ENCODE measurements at regions not wholly inside any gene's neighbourhood (a gene's known extent, or its start where the extent isn't known, plus 50 kb on each side); places are given as distances from the start of the nearest gene placed in this dataset.

DNA sequence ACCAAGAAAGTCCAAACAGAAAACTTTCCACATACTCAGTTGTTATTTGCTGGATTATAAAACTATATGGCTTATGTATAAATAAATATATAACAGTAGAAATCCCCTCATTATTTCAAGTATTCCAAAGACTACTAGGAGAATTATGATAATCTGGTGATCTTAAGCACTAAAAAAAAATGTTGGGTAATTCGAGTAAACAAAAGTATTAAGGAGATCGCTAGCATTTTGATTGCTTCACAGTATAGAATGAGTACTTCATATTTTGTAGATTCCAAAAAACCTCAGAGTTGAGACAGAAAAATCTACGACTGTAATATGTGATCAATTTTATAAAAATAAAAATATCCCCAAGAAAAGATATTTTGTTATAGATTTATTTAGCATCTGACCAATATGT lies 236.4 kb upstream of the TENT5A start:
- no peaks in the 10 kb centered on the region for H3K79me2 ChIP-seq (ENCODE audit: low read length)
- H3K36me3 ChIP-seq (replicated peaks; ENCODE audit: low read depth, low read length) = no peaks in the 10 kb centered on the region
- no peak overlapping the region for H3K9ac ChIP-seq (ENCODE audit: low read length)
- TF ChIP-seq EZH2phosphoT487 (IDR thresholded peaks at IDR 0.05; ENCODE audit: low read depth) = no peak
- TF ChIP-seq, protein P1, sequence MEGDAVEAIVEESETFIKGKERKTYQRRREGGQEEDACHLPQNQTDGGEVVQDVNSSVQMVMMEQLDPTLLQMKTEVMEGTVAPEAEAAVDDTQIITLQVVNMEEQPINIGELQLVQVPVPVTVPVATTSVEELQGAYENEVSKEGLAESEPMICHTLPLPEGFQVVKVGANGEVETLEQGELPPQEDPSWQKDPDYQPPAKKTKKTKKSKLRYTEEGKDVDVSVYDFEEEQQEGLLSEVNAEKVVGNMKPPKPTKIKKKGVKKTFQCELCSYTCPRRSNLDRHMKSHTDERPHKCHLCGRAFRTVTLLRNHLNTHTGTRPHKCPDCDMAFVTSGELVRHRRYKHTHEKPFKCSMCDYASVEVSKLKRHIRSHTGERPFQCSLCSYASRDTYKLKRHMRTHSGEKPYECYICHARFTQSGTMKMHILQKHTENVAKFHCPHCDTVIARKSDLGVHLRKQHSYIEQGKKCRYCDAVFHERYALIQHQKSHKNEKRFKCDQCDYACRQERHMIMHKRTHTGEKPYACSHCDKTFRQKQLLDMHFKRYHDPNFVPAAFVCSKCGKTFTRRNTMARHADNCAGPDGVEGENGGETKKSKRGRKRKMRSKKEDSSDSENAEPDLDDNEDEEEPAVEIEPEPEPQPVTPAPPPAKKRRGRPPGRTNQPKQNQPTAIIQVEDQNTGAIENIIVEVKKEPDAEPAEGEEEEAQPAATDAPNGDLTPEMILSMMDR (IDR thresholded peaks at IDR 0.05; ENCODE audit: low read depth, low read length) = no peak
- H3K9me3 ChIP-seq (ENCODE audit: insufficient read depth, low read length) = no peaks in the 10 kb centered on the region
- H4K20me1 ChIP-seq (ENCODE audit: insufficient read depth, low read length) = no peaks in the 10 kb centered on the region
- H3K27ac ChIP-seq (ENCODE audit: low read length) = no peak overlapping the region
- peaks cover 8% of the 10 kb centered on the region for H3K4me1 ChIP-seq (ENCODE audit: low read length)
- no peak overlapping the region for H3K4me2 ChIP-seq (ENCODE audit: low read length)
- H3K27me3 ChIP-seq (ENCODE audit: low read depth, low read length) = no peaks in the 10 kb centered on the region
- H3K4me3 ChIP-seq (ENCODE audit: low read length) = no peak overlapping the region
- no peak overlapping the region for H2AFZ ChIP-seq (ENCODE audit: low read depth, low read length)

DNA sequence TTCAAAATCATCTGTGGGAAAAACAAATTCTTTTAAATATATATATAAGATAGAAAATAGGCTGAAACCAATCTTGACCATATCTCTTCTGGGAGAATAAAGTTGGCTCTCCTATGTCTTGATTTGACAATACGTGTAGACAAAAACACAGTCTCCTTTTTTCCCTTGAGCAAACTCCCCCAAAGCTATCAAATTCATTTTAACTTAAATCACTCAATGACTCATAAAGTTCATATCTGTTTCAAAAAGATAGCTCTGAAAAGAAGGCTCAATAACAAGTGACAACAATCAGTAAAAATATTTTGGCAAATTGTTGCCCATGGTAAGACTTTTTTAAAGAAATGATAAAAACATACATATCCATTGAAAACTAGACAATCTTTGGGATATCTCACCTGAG lies 236.0 kb upstream of the TENT5A start:
- peaks cover 8% of the 10 kb centered on the region for H3K4me1 ChIP-seq (ENCODE audit: low read length)
- H3K9ac ChIP-seq (ENCODE audit: low read length) = no peak overlapping the region
- TF ChIP-seq, protein P1 (IDR thresholded peaks at IDR 0.05; ENCODE audit: low read depth, low read length) = no peak
- TF ChIP-seq EZH2phosphoT487 (IDR thresholded peaks at IDR 0.05; ENCODE audit: low read depth) = no peak
- H3K79me2 ChIP-seq (ENCODE audit: low read length) = no peaks in the 10 kb centered on the region
- H4K20me1 ChIP-seq (ENCODE audit: insufficient read depth, low read length) = no peaks in the 10 kb centered on the region
- H3K4me2 ChIP-seq (ENCODE audit: low read length) = no peak overlapping the region
- H3K4me3 ChIP-seq (ENCODE audit: low read length) = no peak overlapping the region
- H3K9me3 ChIP-seq (ENCODE audit: insufficient read depth, low read length) = no peaks in the 10 kb centered on the region
- no peaks in the 10 kb centered on the region for H3K36me3 ChIP-seq (replicated peaks; ENCODE audit: low read depth, low read length)
- H2AFZ ChIP-seq (ENCODE audit: low read depth, low read length) = no peak overlapping the region
- no peaks in the 10 kb centered on the region for H3K27me3 ChIP-seq (ENCODE audit: low read depth, low read length)
- H3K27ac ChIP-seq (ENCODE audit: low read length) = no peak overlapping the region

DNA sequence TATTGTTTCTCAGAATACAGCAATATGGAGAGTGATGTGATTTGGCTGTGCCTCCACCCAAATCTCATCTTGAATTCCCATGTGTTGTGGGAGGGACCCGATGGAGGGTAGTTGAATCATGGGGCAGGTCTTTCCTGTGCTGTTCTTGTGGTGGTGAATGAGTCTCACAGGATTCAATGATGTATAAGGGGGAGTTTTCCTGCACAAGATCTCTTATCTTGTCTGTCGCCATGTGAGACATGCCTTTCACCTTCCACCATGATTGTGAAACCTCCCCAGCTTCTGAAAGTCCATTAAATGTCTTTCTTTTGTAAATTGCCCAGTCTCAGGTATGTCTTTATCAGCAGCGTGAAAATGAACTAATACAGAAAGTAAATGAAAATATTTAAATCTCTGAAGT lies 234.8 kb upstream of the TENT5A start:
- no peaks in the 10 kb centered on the region for H3K79me2 ChIP-seq (ENCODE audit: low read length)
- H3K4me2 ChIP-seq (ENCODE audit: low read length) = no peak overlapping the region
- H3K27ac ChIP-seq (ENCODE audit: low read length) = no peak overlapping the region
- no peaks in the 10 kb centered on the region for H3K36me3 ChIP-seq (replicated peaks; ENCODE audit: low read depth, low read length)
- H3K4me1 ChIP-seq (ENCODE audit: low read length) = peaks cover 8% of the 10 kb centered on the region
- H3K9ac ChIP-seq (ENCODE audit: low read length) = no peak overlapping the region
- no peak overlapping the region for H3K4me3 ChIP-seq (ENCODE audit: low read length)
- no peak overlapping the region for H2AFZ ChIP-seq (ENCODE audit: low read depth, low read length)
- no peaks in the 10 kb centered on the region for H3K27me3 ChIP-seq (ENCODE audit: low read depth, low read length)
- H3K9me3 ChIP-seq (ENCODE audit: insufficient read depth, low read length) = no peaks in the 10 kb centered on the region
- TF ChIP-seq EZH2phosphoT487 (IDR thresholded peaks at IDR 0.05; ENCODE audit: low read depth) = no peak
- TF ChIP-seq, protein P1 (IDR thresholded peaks at IDR 0.05; ENCODE audit: low read depth, low read length) = no peak
- no peaks in the 10 kb centered on the region for H4K20me1 ChIP-seq (ENCODE audit: insufficient read depth, low read length)

DNA sequence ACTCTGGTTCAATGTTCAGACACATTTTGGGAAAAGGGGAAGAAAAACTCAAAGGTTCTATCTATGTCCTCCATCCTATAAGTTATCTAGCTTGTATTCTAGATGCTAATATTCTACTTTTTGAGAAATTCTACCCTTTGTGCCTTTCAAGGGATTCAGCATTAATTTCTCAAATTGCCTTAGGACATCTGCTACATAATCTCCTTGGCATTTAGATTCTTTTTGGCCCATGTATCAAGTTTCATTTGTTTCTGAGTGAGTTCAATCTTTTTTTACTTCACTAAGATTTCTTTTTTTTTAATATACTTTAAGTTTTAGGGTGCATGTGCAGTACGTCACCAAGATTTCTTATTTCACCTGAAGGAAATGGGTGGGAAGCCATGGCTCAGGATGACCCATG lies 232.7 kb upstream of the TENT5A start:
- no peaks in the 10 kb centered on the region for H3K9me3 ChIP-seq (ENCODE audit: insufficient read depth, low read length)
- no peak overlapping the region for H3K4me3 ChIP-seq (ENCODE audit: low read length)
- H3K27ac ChIP-seq (ENCODE audit: low read length) = no peak overlapping the region
- no peaks in the 10 kb centered on the region for H3K27me3 ChIP-seq (ENCODE audit: low read depth, low read length)
- TF ChIP-seq, protein P1 (IDR thresholded peaks at IDR 0.05; ENCODE audit: low read depth, low read length) = no peak
- TF ChIP-seq EZH2phosphoT487 (IDR thresholded peaks at IDR 0.05; ENCODE audit: low read depth) = no peak
- H3K36me3 ChIP-seq (replicated peaks; ENCODE audit: low read depth, low read length) = no peaks in the 10 kb centered on the region
- no peak overlapping the region for H3K4me2 ChIP-seq (ENCODE audit: low read length)
- H3K9ac ChIP-seq (ENCODE audit: low read length) = no peak overlapping the region
- no peaks in the 10 kb centered on the region for H4K20me1 ChIP-seq (ENCODE audit: insufficient read depth, low read length)
- H3K79me2 ChIP-seq (ENCODE audit: low read length) = no peaks in the 10 kb centered on the region
- no peak overlapping the region for H2AFZ ChIP-seq (ENCODE audit: low read depth, low read length)
- H3K4me1 ChIP-seq (ENCODE audit: low read length) = peaks cover 16% of the 10 kb centered on the region
